GM12872 (cell line): ENCODE measurements at regions not wholly inside any gene's neighbourhood (a gene's known extent, or its start where the extent isn't known, plus 50 kb on each side); places are given as distances from the start of the nearest gene placed in this dataset.

Source experiments
- CTCF ChIP-seq: IDR thresholded peaks from 3 replicates; pipeline ENCODE4 v1.5.1; 2011; ENCODE audit warnings: low read depth, mild to moderate bottlenecking, low read length, moderate library complexity; ENCODE audit not compliant: insufficient read depth

GRCh38 chr12:89253488-89253887 is 98.8 kb downstream of the DUSP6 start:
- TF ChIP-seq CTCF: no peak

GRCh38 chr12:89252284-89252683 is 100.0 kb downstream of the DUSP6 start:
- TF ChIP-seq CTCF: no peak

- TF ChIP-seq CTCF: no peak
Observed at GRCh38 chr12:89251342-89252271, 100.7 kb downstream of the DUSP6 start.

- no peak for TF ChIP-seq CTCF
Observed at GRCh38 chr12:89250636-89251035, 101.7 kb downstream of the DUSP6 start.

- TF ChIP-seq CTCF: no peak
Observed at GRCh38 chr12:89250213-89250612, 102.1 kb downstream of the DUSP6 start.

- no peak for TF ChIP-seq CTCF
Observed at GRCh38 chr12:89247967-89248366, 104.3 kb downstream of the DUSP6 start.

GRCh38 chr12:89247541-89247942 is 104.8 kb downstream of the DUSP6 start:
- TF ChIP-seq CTCF: no peak
